Upper lobe of right lung (tissue), 1 donor: ENCODE measurements at regions not wholly inside any gene's neighbourhood (a gene's known extent, or its start where the extent isn't known, plus 50 kb on each side); places are given as distances from the start of the nearest gene placed in this dataset.
"Not testable (repeated sequence)": the region's sequence is repeated elsewhere in the genome, so short reads cannot be mapped to it uniquely, and the experiment has no call there.

Experiments used
- ATAC-seq: fragments of 200-7000 bp; cut with Tn5 transposase; one replicate; pipeline ENCODE4 v1.9.1; 2020; ENCODE audit warnings: mild to moderate bottlenecking, moderate library complexity
- DNase-seq: peaks from one replicate; pipeline ENCODE4 v3.0.0-alpha.2; 2020
- H3K27ac ChIP-seq: fragments of 200-600 bp; one replicate; pipeline ENCODE4 v1.8.0; 2022
- H3K27me3 ChIP-seq: fragments of 200-600 bp; one replicate; pipeline ENCODE4 v1.8.0; 2022; ENCODE audit warnings: mild to moderate bottlenecking
- H3K36me3 ChIP-seq: fragments of 200-600 bp; one replicate; pipeline ENCODE4 v1.8.0; 2022
- H3K4me1 ChIP-seq: fragments of 200-600 bp; one replicate; pipeline ENCODE4 v1.8.0; 2022
- H3K4me3 ChIP-seq: fragments of 200-600 bp; one replicate; pipeline ENCODE4 v1.8.0; 2022; ENCODE audit warnings: mild to moderate bottlenecking
- H3K9me3 ChIP-seq: fragments of 200-600 bp; one replicate; pipeline ENCODE4 v1.8.0; 2022
- CTCF ChIP-seq: fragments of 200-600 bp; IDR thresholded peaks from one replicate; pipeline ENCODE4 v1.8.0; 2022; ENCODE audit warnings: antibody characterized with exemption
- intact Hi-C: fragments of 100-400 bp; cut with DNase I; formaldehyde crosslinking; loops from one replicate; pipeline ENCODE4 v1.11.0; 2022
- donor health status: DM: no; HTN: yes; CAD: no; lungs with severe emphysema.

- no peak overlapping the region for H3K4me3 ChIP-seq
- H3K27ac ChIP-seq: no peak overlapping the region
- DNase-seq (peak; percentile 57), ATAC-seq (peak; percentile 69)
- no peak for TF ChIP-seq CTCF
- intact Hi-C loops: no loop called here
- H3K36me3 ChIP-seq: no peaks in the 10 kb centered on the region
- no peaks in the 10 kb centered on the region for H3K27me3 ChIP-seq
- no peaks in the 10 kb centered on the region for H3K4me1 ChIP-seq
- no peaks in the 10 kb centered on the region for H3K9me3 ChIP-seq
These were observed 307.8 kb upstream of the USP9Y start for GRCh38 chrY:12393190-12393589.

- DNase-seq, ATAC-seq, H3K36me3 ChIP-seq: not testable (repeated sequence)
These were observed 305.5 kb upstream of the USP9Y start for GRCh38 chrY:12395381-12396120.

GRCh38 chrY:12403916-12404315 is 297.1 kb upstream of the USP9Y start:
- intact Hi-C loops: no loop called here
- Histone ChIP-seq H3K27ac (no peak overlapping the region), H3K4me1 (no peaks in the 10 kb centered on the region), H3K36me3 (no peaks in the 10 kb centered on the region), H3K9me3 (no peaks in the 10 kb centered on the region), H3K27me3 (no peaks in the 10 kb centered on the region), H3K4me3 (no peak overlapping the region)
- DNase-seq: no peak
- ATAC-seq: no peak
- no peak for TF ChIP-seq CTCF

More at GRCh38 chrY:12395381-12396120, 305.5 kb upstream of the USP9Y start:
- intact Hi-C loops, H3K4me3 ChIP-seq, H3K27ac ChIP-seq, H3K27me3 ChIP-seq, H3K4me1 ChIP-seq, H3K9me3 ChIP-seq: not testable (repeated sequence)

GRCh38 chrY:12408236-12408635 is 292.8 kb upstream of the USP9Y start:
- no peak for TF ChIP-seq CTCF
- H3K4me3 ChIP-seq: no peak overlapping the region
- H3K36me3 ChIP-seq: no peaks in the 10 kb centered on the region
- H3K9me3 ChIP-seq: no peaks in the 10 kb centered on the region
- H3K27me3 ChIP-seq: no peaks in the 10 kb centered on the region
- ATAC-seq (no peak), DNase-seq (no peak)
- intact Hi-C loops: no loop called here
- no peaks in the 10 kb centered on the region for H3K4me1 ChIP-seq
- no peak overlapping the region for H3K27ac ChIP-seq

GRCh38 chrY:12410696-12411095 is 290.3 kb upstream of the USP9Y start:
- Histone ChIP-seq H3K27ac (no peak overlapping the region), H3K4me1 (no peaks in the 10 kb centered on the region), H3K4me3 (no peak overlapping the region), H3K27me3 (no peaks in the 10 kb centered on the region), H3K9me3 (no peaks in the 10 kb centered on the region), H3K36me3 (no peaks in the 10 kb centered on the region)
- DNase-seq: no peak
- TF ChIP-seq CTCF: no peak
- no peak for ATAC-seq
- intact Hi-C loops: no loop called here

- Histone ChIP-seq H3K9me3 (no peaks in the 10 kb centered on the region), H3K4me1 (no peaks in the 10 kb centered on the region), H3K4me3 (peak overlapping the region; percentile 34), H3K27ac (no peak overlapping the region), H3K27me3 (no peaks in the 10 kb centered on the region), H3K36me3 (no peaks in the 10 kb centered on the region)
- intact Hi-C loops: no loop called here
- DNase-seq: peak; percentile 87
- ATAC-seq: peak; percentile 94
- peak; percentile 18 for TF ChIP-seq CTCF
These were observed 279.8 kb upstream of the USP9Y start for GRCh38 chrY:12421072-12421787.
